Ovary (tissue), 3 donors: ENCODE measurements at regions not wholly inside any gene's neighbourhood (a gene's known extent, or its start where the extent isn't known, plus 50 kb on each side); places are given as distances from the start of the nearest gene placed in this dataset.

Experiments
- EP300 ChIP-seq: sonication (generic); formaldehyde crosslinking; IDR thresholded peaks from one replicate; pipeline ENCODE4 v1.6.1; 2017; ENCODE audit warnings: antibody characterized with exemption
- POLR2A ChIP-seq: fragments of 450-650 bp; IDR thresholded peaks from one replicate; pipeline ENCODE4 v1.6.1; 2017; ENCODE audit warnings: antibody characterized with exemption, mild to moderate bottlenecking, moderate library complexity
- TF ChIP-seq, protein P1 (sequence below), 3 donors: fragments of 450-650 bp in 2 of 3; fragments of 200-600 bp in 1 of 3; IDR thresholded peaks; one replicate each; pipeline versions ENCODE4 v1.5.1 to v1.8.0; 2016 to 2022; ENCODE audit warnings: antibody characterized with exemption in 3 of 3, mild to moderate bottlenecking in 1 of 3
- donor health status: DM: no; HTN: no; CAD: no.

DNA sequence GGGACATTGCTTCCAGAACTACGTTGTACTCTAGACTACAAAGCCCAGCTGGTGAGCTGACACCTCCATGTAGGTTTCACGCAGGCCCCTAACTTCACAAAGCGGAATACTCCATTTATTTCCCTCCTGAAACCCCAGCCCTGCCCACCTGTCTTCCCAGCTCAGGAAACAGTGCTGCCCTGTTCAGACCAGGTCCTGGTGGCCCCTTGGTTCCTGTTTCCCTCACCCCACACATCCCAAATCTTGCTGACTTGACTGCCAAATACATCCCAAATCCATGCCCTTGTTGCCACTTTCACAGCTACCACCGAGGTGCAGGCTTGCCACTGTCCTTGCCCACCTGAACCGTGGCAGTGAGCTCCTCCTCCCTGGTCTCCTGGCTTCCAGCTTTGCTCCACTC, 113.1 kb upstream of the PTPN1 start:
- TF ChIP-seq, protein P1, sequence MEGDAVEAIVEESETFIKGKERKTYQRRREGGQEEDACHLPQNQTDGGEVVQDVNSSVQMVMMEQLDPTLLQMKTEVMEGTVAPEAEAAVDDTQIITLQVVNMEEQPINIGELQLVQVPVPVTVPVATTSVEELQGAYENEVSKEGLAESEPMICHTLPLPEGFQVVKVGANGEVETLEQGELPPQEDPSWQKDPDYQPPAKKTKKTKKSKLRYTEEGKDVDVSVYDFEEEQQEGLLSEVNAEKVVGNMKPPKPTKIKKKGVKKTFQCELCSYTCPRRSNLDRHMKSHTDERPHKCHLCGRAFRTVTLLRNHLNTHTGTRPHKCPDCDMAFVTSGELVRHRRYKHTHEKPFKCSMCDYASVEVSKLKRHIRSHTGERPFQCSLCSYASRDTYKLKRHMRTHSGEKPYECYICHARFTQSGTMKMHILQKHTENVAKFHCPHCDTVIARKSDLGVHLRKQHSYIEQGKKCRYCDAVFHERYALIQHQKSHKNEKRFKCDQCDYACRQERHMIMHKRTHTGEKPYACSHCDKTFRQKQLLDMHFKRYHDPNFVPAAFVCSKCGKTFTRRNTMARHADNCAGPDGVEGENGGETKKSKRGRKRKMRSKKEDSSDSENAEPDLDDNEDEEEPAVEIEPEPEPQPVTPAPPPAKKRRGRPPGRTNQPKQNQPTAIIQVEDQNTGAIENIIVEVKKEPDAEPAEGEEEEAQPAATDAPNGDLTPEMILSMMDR (IDR thresholded peaks at IDR 0.05) = no peak
- TF ChIP-seq POLR2A (no peak), EP300 (no peak)
